HUES48 (cell line): ENCODE measurements at regions not wholly inside any gene's neighbourhood (a gene's known extent, or its start where the extent isn't known, plus 50 kb on each side); places are given as distances from the start of the nearest gene placed in this dataset.
A peak's percentile ranks its signal among the peaks of the same experiment; 100 is the strongest.

Experiments
- H3K27ac ChIP-seq: one replicate; pipeline ENCODE4 v1.7.0; 2013; ENCODE audit warnings: low read depth, low read length, inconsistent platforms
- H3K27me3 ChIP-seq: 2 replicates; pipeline ENCODE4 v1.6.1; 2013; ENCODE audit warnings: mild to moderate bottlenecking, low read length; ENCODE audit not compliant: control insufficient read depth, insufficient read depth
- H3K36me3 ChIP-seq: 2 replicates; pipeline ENCODE4 v1.6.1; 2013; ENCODE audit warnings: low read length; ENCODE audit not compliant: control insufficient read depth, insufficient read depth
- H3K4me1 ChIP-seq: 2 replicates; pipeline ENCODE4 v1.6.1; 2013; ENCODE audit warnings: mild to moderate bottlenecking, low read length; ENCODE audit not compliant: control insufficient read depth, insufficient read depth
- H3K4me3 ChIP-seq: 2 replicates; pipeline ENCODE4 v1.5.1; 2013; ENCODE audit warnings: mild to moderate bottlenecking, low read depth, low read length
- H3K9ac ChIP-seq: 2 replicates; pipeline ENCODE4 v1.6.1; 2013; ENCODE audit warnings: mild to moderate bottlenecking, low read depth, low read length, moderate library complexity
- H3K9me3 ChIP-seq: 2 replicates; pipeline ENCODE4 v1.6.1; 2013; ENCODE audit warnings: low read length; ENCODE audit not compliant: control insufficient read depth, insufficient read depth

- Histone ChIP-seq H3K4me3 (no peak overlapping the region), H3K4me1 (peaks cover 7% of the 10 kb centered on the region), H3K27me3 (no peaks in the 10 kb centered on the region), H3K9me3 (0 out of 2 replicates have a peak, but pooled peaks cover 4% of the 10 kb centered on the region), H3K9ac (no peak overlapping the region), H3K27ac (no peak overlapping the region), H3K36me3 (no peaks in the 10 kb centered on the region)
These were observed 511.7 kb upstream of the CDIN1 start for GRCh38 chr15:36067483-36068274.

GRCh38 chr15:36075333-36075732 lies 504.1 kb upstream of the CDIN1 start:
- no peak overlapping the region for H3K27ac ChIP-seq
- no peaks in the 10 kb centered on the region for H3K36me3 ChIP-seq

GRCh38 chr15:36079021-36079420 lies 500.4 kb upstream of the CDIN1 start:
- no peaks in the 10 kb centered on the region for H3K27me3 ChIP-seq
- no peaks in the 10 kb centered on the region for H3K36me3 ChIP-seq
- no peaks in the 10 kb centered on the region for H3K4me1 ChIP-seq
- H3K9me3 ChIP-seq = no peaks in the 10 kb centered on the region
- no peak overlapping the region for H3K9ac ChIP-seq
- no peak overlapping the region for H3K27ac ChIP-seq
- H3K4me3 ChIP-seq = no peak overlapping the region

More at GRCh38 chr15:36075333-36075732, 504.1 kb upstream of the CDIN1 start:
- Histone ChIP-seq H3K27me3 (no peaks in the 10 kb centered on the region), H3K9ac (no peak overlapping the region), H3K9me3 (no peaks in the 10 kb centered on the region), H3K4me1 (peaks cover 7% of the 10 kb centered on the region), H3K4me3 (no peak overlapping the region)

GRCh38 chr15:36080759-36081158 lies 498.7 kb upstream of the CDIN1 start:
- H3K4me3 ChIP-seq = no peak overlapping the region
- H3K9me3 ChIP-seq = no peaks in the 10 kb centered on the region; the same call in 1 of the 2 replicates
- H3K27ac ChIP-seq = no peak overlapping the region
- H3K27me3 ChIP-seq = no peaks in the 10 kb centered on the region
- H3K4me1 ChIP-seq = no peaks in the 10 kb centered on the region
- H3K9ac ChIP-seq = no peak overlapping the region
- no peaks in the 10 kb centered on the region for H3K36me3 ChIP-seq

GRCh38 chr15:36090286-36090946 lies 489.0 kb upstream of the CDIN1 start:
- H3K27me3 ChIP-seq = no peaks in the 10 kb centered on the region
- H3K4me3 ChIP-seq = no peak overlapping the region
- H3K9me3 ChIP-seq = no peaks in the 10 kb centered on the region; the same call in 1 of the 2 replicates
- peak overlapping the region; percentile 38 for H3K27ac ChIP-seq
- H3K36me3 ChIP-seq = no peaks in the 10 kb centered on the region
- H3K4me1 ChIP-seq = peaks cover 24% of the 10 kb centered on the region
- H3K9ac ChIP-seq = no peak overlapping the region

GRCh38 chr15:36106640-36107335 lies 472.6 kb upstream of the CDIN1 start:
- Histone ChIP-seq H3K36me3 (no peaks in the 10 kb centered on the region), H3K4me3 (no peak overlapping the region), H3K4me1 (no peaks in the 10 kb centered on the region), H3K9ac (no peak overlapping the region), H3K27ac (no peak overlapping the region), H3K27me3 (no peaks in the 10 kb centered on the region), H3K9me3 (no peaks in the 10 kb centered on the region)

- no peaks in the 10 kb centered on the region for H3K9me3 ChIP-seq
- H3K27me3 ChIP-seq = no peaks in the 10 kb centered on the region
- no peaks in the 10 kb centered on the region for H3K4me1 ChIP-seq
- no peaks in the 10 kb centered on the region for H3K36me3 ChIP-seq
- no peak overlapping the region for H3K9ac ChIP-seq
- H3K4me3 ChIP-seq = no peak overlapping the region
- H3K27ac ChIP-seq = no peak overlapping the region
These were observed 470.9 kb upstream of the CDIN1 start for GRCh38 chr15:36108541-36108940.

- Histone ChIP-seq H3K36me3 (no peaks in the 10 kb centered on the region), H3K4me3 (no peak overlapping the region), H3K9ac (no peak overlapping the region), H3K27me3 (no peaks in the 10 kb centered on the region), H3K4me1 (no peaks in the 10 kb centered on the region), H3K27ac (no peak overlapping the region), H3K9me3 (no peaks in the 10 kb centered on the region)
These were observed 469.3 kb upstream of the CDIN1 start for GRCh38 chr15:36109943-36110658.

- no peak overlapping the region for H3K4me3 ChIP-seq
- H3K27me3 ChIP-seq = no peaks in the 10 kb centered on the region
- H3K36me3 ChIP-seq = no peaks in the 10 kb centered on the region
- no peaks in the 10 kb centered on the region for H3K9me3 ChIP-seq
- H3K9ac ChIP-seq = no peak overlapping the region
- no peak overlapping the region for H3K27ac ChIP-seq
- no peaks in the 10 kb centered on the region for H3K4me1 ChIP-seq
These were observed 468.8 kb upstream of the CDIN1 start for GRCh38 chr15:36110659-36110993.

GRCh38 chr15:36117296-36117787 lies 462.1 kb upstream of the CDIN1 start:
- Histone ChIP-seq H3K27ac (no peak overlapping the region), H3K27me3 (no peaks in the 10 kb centered on the region), H3K4me1 (no peaks in the 10 kb centered on the region), H3K9ac (no peak overlapping the region), H3K4me3 (no peak overlapping the region), H3K36me3 (no peaks in the 10 kb centered on the region), H3K9me3 (no peaks in the 10 kb centered on the region)
